Spleen (tissue), 7 donors: ENCODE measurements at regions not wholly inside any gene's neighbourhood (a gene's known extent, or its start where the extent isn't known, plus 50 kb on each side); places are given as distances from the start of the nearest gene placed in this dataset.

ENCODE experiments used
- POLR2A ChIP-seq, 3 donors: fragments of 450-650 bp; IDR thresholded peaks; one replicate each; pipeline ENCODE4 v1.5.1; 2017; ENCODE audit warnings: antibody characterized with exemption in 3 of 3, mild to moderate bottlenecking in 1 of 3
- TF ChIP-seq, protein P1 (sequence below), 11 experiments: fragments of 200-600 bp in 7 of 11; fragments of 450-650 bp in 4 of 11; sonication (generic) in 4 of 11; IDR thresholded peaks in 8 of 11; conservative IDR thresholded peaks in 3 of 11; 1 replicate in 7 of 11; 2 replicates in 4 of 11; pipeline versions ENCODE4 v1.4.0 to v1.8.0; 2016 to 2021; ENCODE audit warnings: antibody characterized with exemption in 11 of 11, inconsistent platforms in 4 of 11, mild to moderate bottlenecking in 1 of 11
- donor health status: DM: no; HTN: no; CAD: no; lungs with moderate emphysema.
- donor health status: DM: no; HTN: no; CAD: no.
- donor health status: DM: no; HTN: no; CAD: no.

DNA sequence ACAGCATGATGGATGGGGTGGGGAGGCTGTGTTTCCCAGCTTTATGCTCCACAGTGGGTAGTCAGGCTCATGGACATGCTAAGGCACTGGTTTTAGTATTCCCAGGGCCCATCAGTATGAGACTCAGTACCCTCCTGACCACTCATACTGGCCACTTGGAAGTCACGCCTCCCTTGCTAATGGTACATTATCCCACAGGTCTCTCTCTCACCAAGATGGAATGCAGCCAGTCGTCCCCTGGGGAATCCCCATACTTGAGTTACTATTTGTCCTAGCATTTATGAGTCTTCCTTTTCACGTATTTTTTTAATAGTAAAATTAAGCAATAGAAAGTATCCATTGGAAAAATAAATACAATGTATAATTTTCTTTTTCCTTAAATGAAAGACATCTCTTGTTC is 80.6 kb upstream of the TBX20 start:
- no peak for TF ChIP-seq POLR2A (IDR thresholded peaks at IDR 0.05)
- TF ChIP-seq, protein P1, sequence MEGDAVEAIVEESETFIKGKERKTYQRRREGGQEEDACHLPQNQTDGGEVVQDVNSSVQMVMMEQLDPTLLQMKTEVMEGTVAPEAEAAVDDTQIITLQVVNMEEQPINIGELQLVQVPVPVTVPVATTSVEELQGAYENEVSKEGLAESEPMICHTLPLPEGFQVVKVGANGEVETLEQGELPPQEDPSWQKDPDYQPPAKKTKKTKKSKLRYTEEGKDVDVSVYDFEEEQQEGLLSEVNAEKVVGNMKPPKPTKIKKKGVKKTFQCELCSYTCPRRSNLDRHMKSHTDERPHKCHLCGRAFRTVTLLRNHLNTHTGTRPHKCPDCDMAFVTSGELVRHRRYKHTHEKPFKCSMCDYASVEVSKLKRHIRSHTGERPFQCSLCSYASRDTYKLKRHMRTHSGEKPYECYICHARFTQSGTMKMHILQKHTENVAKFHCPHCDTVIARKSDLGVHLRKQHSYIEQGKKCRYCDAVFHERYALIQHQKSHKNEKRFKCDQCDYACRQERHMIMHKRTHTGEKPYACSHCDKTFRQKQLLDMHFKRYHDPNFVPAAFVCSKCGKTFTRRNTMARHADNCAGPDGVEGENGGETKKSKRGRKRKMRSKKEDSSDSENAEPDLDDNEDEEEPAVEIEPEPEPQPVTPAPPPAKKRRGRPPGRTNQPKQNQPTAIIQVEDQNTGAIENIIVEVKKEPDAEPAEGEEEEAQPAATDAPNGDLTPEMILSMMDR (IDR thresholded peaks at IDR 0.05 in 8 of 11, conservative IDR thresholded peaks at IDR 0.05 in 3 of 11) = no peak
